T-helper 9 cell (primary cell): ENCODE measurements at regions not wholly inside any gene's neighbourhood (a gene's known extent, or its start where the extent isn't known, plus 50 kb on each side); places are given as distances from the start of the nearest gene placed in this dataset.

Source experiments
- DNase-seq: peaks from one replicate; pipeline ENCODE4 v3.0.0-alpha.2; 2020

- DNase-seq = no peak
These were observed 50.5 kb upstream of the PRDM1 start for GRCh38 chr6:106035655-106036054.

GRCh38 chr6:106033806-106034205 lies 52.3 kb upstream of the PRDM1 start:
- no peak for DNase-seq

DNA sequence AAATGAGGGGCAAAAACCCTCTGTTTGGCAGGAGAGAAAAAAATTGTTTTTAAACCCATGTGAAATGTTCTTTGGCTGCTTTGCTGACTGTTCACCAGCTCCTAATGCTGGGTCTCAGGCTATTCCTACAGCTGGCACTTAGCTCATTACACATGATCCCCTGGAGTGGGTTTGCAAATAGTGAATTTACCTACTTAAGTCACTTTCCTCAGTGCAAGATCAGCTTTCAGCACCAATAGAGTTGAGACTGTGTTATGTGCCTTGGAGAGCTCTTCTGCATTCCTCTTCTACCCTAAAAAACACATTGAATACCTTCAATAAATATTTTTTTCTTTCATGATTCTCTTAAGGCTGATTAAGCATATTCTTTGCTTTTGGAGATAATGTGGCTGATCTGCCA lies 58.4 kb upstream of the PRDM1 start:
- no peak for DNase-seq

DNA sequence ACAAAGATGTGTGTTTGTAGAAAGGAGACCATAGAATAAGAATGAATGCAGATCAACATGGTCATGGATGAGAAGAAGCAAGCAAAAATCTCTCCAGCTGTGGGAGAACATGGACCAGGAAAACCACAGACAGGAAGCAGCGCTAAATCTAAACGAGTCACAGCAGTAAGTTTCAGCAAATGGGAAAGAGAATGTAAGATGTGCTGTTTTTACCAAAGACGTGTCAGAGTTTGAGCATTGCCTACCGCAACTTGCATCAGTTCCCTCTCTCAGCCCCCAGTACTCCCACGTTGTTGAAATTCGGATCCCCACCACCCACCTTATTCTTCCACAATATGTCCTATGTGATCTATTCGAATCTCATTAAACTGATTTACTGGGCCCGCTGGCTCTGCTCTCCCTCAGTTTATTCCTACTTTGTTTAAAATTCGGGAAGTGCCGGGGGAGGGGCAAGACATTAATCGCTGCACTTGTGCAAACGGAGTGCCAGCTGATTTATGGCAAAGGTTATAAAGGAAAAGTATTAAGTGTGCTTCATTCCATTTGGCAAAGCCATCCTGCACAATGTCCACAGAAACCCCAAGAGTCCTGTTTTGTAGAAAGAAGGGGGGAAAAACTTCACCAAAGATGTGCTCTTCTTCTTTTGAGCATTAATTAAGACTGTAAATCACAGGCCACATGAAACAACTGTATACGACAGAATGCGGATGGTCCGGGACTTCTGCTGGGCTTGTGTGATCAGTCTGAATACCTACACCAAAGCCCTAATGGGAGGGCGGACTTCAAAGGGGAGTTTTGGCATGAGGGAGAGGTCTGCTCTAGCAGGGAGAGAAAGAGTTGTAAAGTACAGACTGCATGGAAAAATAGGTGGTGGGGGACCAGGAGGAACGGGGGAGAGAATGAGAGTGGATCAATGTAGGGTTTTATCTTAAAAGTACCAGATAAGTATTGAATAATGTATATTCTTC lies 59.1 kb upstream of the PRDM1 start:
- DNase-seq = no peak

GRCh38 chr6:106025655-106026054 lies 60.5 kb upstream of the PRDM1 start:
- no peak for DNase-seq

- no peak for DNase-seq
These were observed 63.3 kb upstream of the PRDM1 start for GRCh38 chr6:106022801-106023200.

GRCh38 chr6:106017454-106017853 lies 68.7 kb upstream of the PRDM1 start:
- no peak for DNase-seq

GRCh38 chr6:106014955-106015354 lies 71.2 kb upstream of the PRDM1 start:
- DNase-seq = no peak

- no peak for DNase-seq
These were observed 74.7 kb upstream of the PRDM1 start for GRCh38 chr6:106011476-106011875.

DNA sequence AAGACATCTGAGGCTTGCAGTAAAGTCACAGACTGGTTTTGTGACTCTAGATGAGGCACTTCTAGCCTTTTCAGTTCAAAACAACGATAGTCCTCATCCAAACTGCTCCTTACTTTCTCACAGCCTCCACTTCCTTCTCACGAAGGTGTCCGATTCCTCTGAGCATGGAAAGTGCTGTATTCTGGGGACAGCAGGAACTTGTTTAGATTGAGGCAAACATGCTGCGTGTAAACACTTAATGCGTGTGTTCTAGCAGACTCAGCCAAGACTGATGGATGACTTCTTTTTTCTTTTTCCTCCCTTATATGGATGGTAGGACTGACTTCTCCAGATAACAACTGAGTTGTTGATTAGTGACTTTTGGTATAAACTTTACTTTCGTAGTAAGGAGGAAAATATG lies 80.2 kb upstream of the PRDM1 start:
- DNase-seq = no peak

DNA sequence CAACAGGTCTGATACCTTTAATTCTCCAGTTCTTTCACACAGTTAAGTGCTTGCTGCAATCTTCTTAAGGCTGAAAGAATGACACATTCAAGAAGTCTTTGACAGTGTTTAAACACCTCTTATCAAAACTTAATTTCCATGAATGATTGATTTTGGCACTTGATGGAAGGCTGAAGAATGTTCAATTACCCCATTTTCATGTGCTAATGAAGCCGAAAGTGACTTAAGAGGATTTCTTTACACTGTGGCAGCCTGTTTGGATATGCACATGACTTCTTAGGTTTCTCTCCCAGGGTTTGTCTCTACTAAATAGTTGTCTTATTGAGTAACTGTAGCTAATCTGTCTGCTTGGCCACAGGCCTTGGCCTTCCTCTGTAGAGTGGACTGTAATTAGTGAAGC lies 81.1 kb upstream of the PRDM1 start:
- no peak for DNase-seq

- DNase-seq = no peak
These were observed 82.7 kb upstream of the PRDM1 start for GRCh38 chr6:106003268-106003987.

DNA sequence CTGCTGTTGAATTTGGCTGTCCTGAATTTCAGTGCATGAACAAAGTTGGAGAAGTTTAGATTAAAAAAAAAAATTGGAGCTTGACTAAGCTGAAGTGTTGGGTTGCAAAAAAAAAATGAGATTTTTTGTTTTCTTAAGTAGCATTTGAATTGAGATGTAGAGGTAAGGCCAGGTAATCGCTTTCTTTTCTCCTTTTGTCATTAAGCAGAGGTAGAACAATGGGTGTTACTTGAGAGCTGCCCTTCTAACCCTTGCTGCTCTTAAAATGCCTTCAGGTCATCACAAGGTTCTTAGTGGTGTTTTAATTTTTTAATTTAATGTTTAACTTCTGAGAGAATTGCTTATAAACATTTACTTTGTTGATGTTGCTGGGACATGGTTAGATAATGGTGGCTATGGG lies 84.1 kb upstream of the PRDM1 start:
- DNase-seq = no peak

DNA sequence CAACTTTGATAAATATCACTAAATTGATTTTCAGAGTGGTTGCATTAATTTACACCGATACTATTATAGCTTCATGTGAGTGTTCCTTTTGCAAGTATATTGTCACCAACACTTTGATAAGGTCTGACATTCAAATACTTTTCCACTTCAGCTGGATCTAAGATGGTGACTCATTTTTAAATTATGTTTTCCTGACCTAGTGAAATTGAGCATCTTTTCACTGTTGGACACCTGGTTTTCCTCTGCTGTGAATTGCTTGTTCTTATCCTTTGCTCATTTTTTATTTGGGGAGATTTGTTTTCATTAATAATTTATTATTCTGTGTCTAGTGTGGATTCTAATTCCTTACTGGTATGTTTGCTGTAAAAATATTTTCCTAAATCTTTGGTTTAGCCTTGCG lies 85.2 kb upstream of the PRDM1 start:
- DNase-seq = no peak

DNA sequence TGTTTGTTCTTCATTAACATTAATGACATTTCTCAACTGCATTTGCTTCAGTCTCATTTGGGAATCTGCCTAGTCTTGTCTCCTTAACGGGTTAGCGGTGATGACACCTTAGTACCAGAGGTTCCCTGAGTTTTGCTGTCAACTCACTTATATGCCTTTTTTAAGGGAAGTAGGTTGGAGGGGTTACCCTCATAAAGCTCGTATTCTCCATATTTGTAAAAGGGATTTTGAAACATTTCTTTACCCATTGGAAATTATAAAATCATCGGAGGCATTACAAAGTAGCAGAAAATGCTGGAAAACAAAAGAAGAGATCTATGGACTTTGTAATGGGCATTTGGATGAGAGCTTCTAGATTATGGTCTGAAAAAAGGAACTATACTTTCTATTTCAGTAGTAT lies 88.7 kb upstream of the PRDM1 start:
- DNase-seq = no peak

GRCh38 chr6:105995391-105995865 lies 90.7 kb upstream of the PRDM1 start:
- DNase-seq = no peak

GRCh38 chr6:105994591-105995390 lies 91.3 kb upstream of the PRDM1 start:
- peak; percentile 38 for DNase-seq

- DNase-seq = peak; percentile 34
These were observed 92.0 kb upstream of the PRDM1 start for GRCh38 chr6:105994118-105994590.

- no peak for DNase-seq
These were observed 92.6 kb upstream of the PRDM1 start for GRCh38 chr6:105993341-105994117.

GRCh38 chr6:105992315-105992961 lies 93.7 kb upstream of the PRDM1 start:
- peak; percentile 85 for DNase-seq

GRCh38 chr6:105991561-105992314 lies 94.4 kb upstream of the PRDM1 start:
- DNase-seq = peak; percentile 27
